DMS 273 (cell line): ENCODE measurements at regions not wholly inside any gene's neighbourhood (a gene's known extent, or its start where the extent isn't known, plus 50 kb on each side); places are given as distances from the start of the nearest gene placed in this dataset.
A peak's percentile ranks its signal among the peaks of the same experiment; 100 is the strongest.

Experiments
- DNase-seq: peaks from one replicate; lab custom pipeline; 2025; ENCODE audit not compliant: unreplicated experiment; lab: John Stamatoyannopoulos, UW

GRCh38 chr6:132142768-132143167 is 191.6 kb upstream of the CCN2 start:
- no peak for DNase-seq

- DNase-seq: no peak
Observed at GRCh38 chr6:132142308-132142707, 191.1 kb upstream of the CCN2 start.

- peak; percentile 85 for DNase-seq
Observed at GRCh38 chr6:132140189-132140588, 189.0 kb upstream of the CCN2 start.

- DNase-seq: no peak
Observed at GRCh38 chr6:132139611-132140010, 188.4 kb upstream of the CCN2 start.

GRCh38 chr6:132136981-132137380 is 185.8 kb upstream of the CCN2 start:
- DNase-seq: no peak

- no peak for DNase-seq
Observed at GRCh38 chr6:132135409-132135808, 184.2 kb upstream of the CCN2 start.

GRCh38 chr6:132133736-132134445 is 182.7 kb upstream of the CCN2 start:
- no peak for DNase-seq

- DNase-seq: no peak
Observed at GRCh38 chr6:132132924-132133639, 181.9 kb upstream of the CCN2 start.

- DNase-seq: peak; percentile 17
Observed at GRCh38 chr6:132132422-132132821, 181.2 kb upstream of the CCN2 start.

- peak; percentile 93 for DNase-seq
Observed at GRCh38 chr6:132131758-132132157, 180.6 kb upstream of the CCN2 start.

GRCh38 chr6:132131351-132131750 is 180.2 kb upstream of the CCN2 start:
- peak; percentile 48 for DNase-seq

GRCh38 chr6:132130626-132131298 is 179.6 kb upstream of the CCN2 start:
- peak; percentile 48 for DNase-seq

GRCh38 chr6:132128424-132128823 is 177.3 kb upstream of the CCN2 start:
- DNase-seq: peak; percentile 94

GRCh38 chr6:132126150-132126549 is 175.0 kb upstream of the CCN2 start:
- peak; percentile 14 for DNase-seq

GRCh38 chr6:132122871-132123270 is 171.7 kb upstream of the CCN2 start:
- DNase-seq: no peak

- no peak for DNase-seq
Observed at GRCh38 chr6:132122176-132122575, 171.0 kb upstream of the CCN2 start.

GRCh38 chr6:132118144-132118543 is 167.0 kb upstream of the CCN2 start:
- no peak for DNase-seq

- no peak for DNase-seq
Observed at GRCh38 chr6:132115714-132116366, 164.7 kb upstream of the CCN2 start.

- DNase-seq: no peak
Observed at GRCh38 chr6:132114201-132114825, 163.1 kb upstream of the CCN2 start.

- DNase-seq: peak; percentile 18
Observed at GRCh38 chr6:132109752-132110151, 158.6 kb upstream of the CCN2 start.

- DNase-seq: no peak
Observed at GRCh38 chr6:132107896-132108295, 156.7 kb upstream of the CCN2 start.
